Liver (tissue), 8 donors: ENCODE measurements at regions not wholly inside any gene's neighbourhood (a gene's known extent, or its start where the extent isn't known, plus 50 kb on each side); places are given as distances from the start of the nearest gene placed in this dataset.

Experiments used
- DNase-seq: peaks from one replicate; pipeline ENCODE4 v3.0.0-alpha.2; 2017; ENCODE audit warnings: low spot score
- H3K27ac ChIP-seq, 2 donors: one replicate each; pipeline ENCODE4 v1.7.0; 2013; ENCODE audit warnings: inconsistent platforms in 2 of 2, low read length in 2 of 2, control low read depth in 1 of 2, low read depth in 1 of 2, mild to moderate bottlenecking in 1 of 2
- H3K27me3 ChIP-seq, 4 donors: one replicate each; pipeline versions ENCODE4 v1.6.1 to v1.7.0; 2013; ENCODE audit warnings: low read length in 3 of 4, inconsistent platforms in 1 of 4, mild to moderate bottlenecking in 1 of 4, moderate library complexity in 1 of 4; ENCODE audit not compliant: control insufficient read depth in 4 of 4, insufficient read depth in 4 of 4
- H3K36me3 ChIP-seq, 4 donors: one replicate each; pipeline versions ENCODE4 v1.6.1 to v1.7.0; 2013; ENCODE audit warnings: low read length in 3 of 4, mild to moderate bottlenecking in 3 of 4, low read depth in 1 of 4, moderate library complexity in 1 of 4; ENCODE audit not compliant: control insufficient read depth in 4 of 4, insufficient read depth in 3 of 4
- H3K4me1 ChIP-seq, 4 donors: one replicate each; pipeline versions ENCODE4 v1.6.1 to v1.7.0; 2013; ENCODE audit warnings: low read length in 3 of 4, mild to moderate bottlenecking in 3 of 4, moderate library complexity in 1 of 4; ENCODE audit not compliant: control insufficient read depth in 4 of 4, insufficient read depth in 4 of 4
- H3K4me3 ChIP-seq, 3 donors: one replicate each; pipeline versions ENCODE4 v1.6.1 to v1.7.0; 2013; ENCODE audit warnings: low read length in 3 of 3, control low read depth in 1 of 3, low read depth in 1 of 3, mild to moderate bottlenecking in 1 of 3
- H3K9ac ChIP-seq, 2 donors: one replicate each; pipeline ENCODE4 v1.7.0; 2013; ENCODE audit warnings: low read length in 2 of 2, mild to moderate bottlenecking in 2 of 2, moderate library complexity in 2 of 2, control low read depth in 1 of 2, low read depth in 1 of 2
- H3K9me3 ChIP-seq, 4 donors: one replicate each; pipeline versions ENCODE4 v1.6.1 to v1.7.0; 2013; ENCODE audit warnings: low read length in 3 of 4; ENCODE audit not compliant: control insufficient read depth in 4 of 4
- ATF3 ChIP-seq: IDR thresholded peaks from 2 replicates; pipeline ENCODE4 v1.6.1; 2016; ENCODE audit warnings: antibody characterized with exemption
- EGR1 ChIP-seq, 2 donors: IDR thresholded peaks; 2 replicates each; pipeline ENCODE4 v1.6.1; 2016 to 2018; ENCODE audit warnings: antibody characterized with exemption in 2 of 2, low read depth in 2 of 2
- FOXA1 ChIP-seq: IDR thresholded peaks from 2 replicates; pipeline ENCODE4 v1.6.1; 2016; ENCODE audit warnings: antibody characterized with exemption
- FOXA2 ChIP-seq: IDR thresholded peaks from 2 replicates; pipeline ENCODE4 v1.6.1; 2016; ENCODE audit warnings: antibody characterized with exemption
- GABPA ChIP-seq, 2 donors: IDR thresholded peaks in 1 of 2; conservative IDR thresholded peaks in 1 of 2; 2 replicates each; pipeline ENCODE4 v1.6.1; 2016; ENCODE audit warnings: antibody characterized with exemption in 2 of 2, mild to moderate bottlenecking in 1 of 2, moderate library complexity in 1 of 2
- HNF4A ChIP-seq, 2 donors: conservative IDR thresholded peaks; 2 replicates each; pipeline ENCODE4 v1.6.1; 2016; ENCODE audit warnings: antibody characterized with exemption in 2 of 2, mild to moderate bottlenecking in 2 of 2
- JUND ChIP-seq, 2 donors: IDR thresholded peaks; 2 replicates each; pipeline ENCODE4 v1.6.1; 2016; ENCODE audit warnings: antibody characterized with exemption in 2 of 2
- MAX ChIP-seq: IDR thresholded peaks from 2 replicates; pipeline ENCODE4 v1.6.1; 2016; ENCODE audit warnings: antibody characterized with exemption
- RAD21 ChIP-seq, 2 donors: IDR thresholded peaks; 2 replicates each; pipeline ENCODE4 v1.6.1; 2016; ENCODE audit warnings: antibody characterized with exemption in 2 of 2, mild to moderate bottlenecking in 2 of 2
- REST ChIP-seq: IDR thresholded peaks from 2 replicates; pipeline ENCODE4 v1.6.1; 2016; ENCODE audit warnings: antibody characterized with exemption, mild to moderate bottlenecking
- RXRA ChIP-seq, 2 donors: IDR thresholded peaks; 2 replicates each; pipeline ENCODE4 v1.6.1; 2017 to 2018; ENCODE audit warnings: antibody characterized with exemption in 2 of 2, mild to moderate bottlenecking in 1 of 2
- TAF1 ChIP-seq: conservative IDR thresholded peaks from 2 replicates; pipeline ENCODE4 v1.6.1; 2016; ENCODE audit warnings: antibody characterized with exemption, mild to moderate bottlenecking
- ZBTB33 ChIP-seq: IDR thresholded peaks from 2 replicates; pipeline ENCODE4 v1.6.1; 2016; ENCODE audit warnings: antibody characterized with exemption
- WGBS: extraction: QIAGEN DNeasy Blood & Tissue Kit; methylation state at CpG from one replicate; pipeline ENCODE4 v1.1.7; 2013; 5-methylcytosine and 5-hydroxymethylcytosine counted together
- TF ChIP-seq, protein P1 (sequence below): fragments of 150-350 bp; IDR thresholded peaks from 2 replicates; pipeline ENCODE4 v1.5.1; 2017; ENCODE audit warnings: improper control_type of control experiment, low read depth, low read length; ENCODE audit not compliant: missing input control
- donor health status: healthy.
- donor health status: healthy.
- donor health status: healthy.
- donor health status: healthy.
- donor health status: healthy.

DNA sequence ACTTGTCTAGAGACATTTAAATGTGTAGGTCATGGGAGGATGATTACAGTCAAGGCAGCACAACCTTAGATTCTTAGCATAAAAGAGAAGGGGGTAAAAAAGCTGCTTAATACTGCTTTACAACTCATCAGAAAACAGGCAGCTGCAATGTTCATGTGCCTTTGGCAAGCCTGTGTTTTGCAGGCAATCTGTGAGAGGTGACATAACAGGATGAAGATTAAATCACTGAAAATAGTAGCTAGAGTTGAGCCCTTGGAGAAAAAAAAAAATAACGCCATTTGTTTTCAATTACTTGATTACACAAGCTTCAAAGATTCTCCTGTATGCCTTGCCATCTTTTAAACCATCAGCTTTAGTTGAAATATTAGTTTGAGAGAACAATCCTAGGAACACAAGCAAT is 847.6 kb upstream of the LCORL start:
- 34% methylated on average over 1 of the region's 1 CpG for WGBS
- TF ChIP-seq RXRA (IDR thresholded peaks at IDR 0.05) (no peak), ATF3 (no peak), EGR1 (IDR thresholded peaks at IDR 0.05; ENCODE audit: low read depth in 2 of 2) (no peak), REST (no peak), GABPA (IDR thresholded peaks at IDR 0.05 in 1 of 2, conservative IDR thresholded peaks at IDR 0.05 in 1 of 2) (no peak), FOXA2 (no peak), TAF1 (no peak)
- TF ChIP-seq, protein P1, sequence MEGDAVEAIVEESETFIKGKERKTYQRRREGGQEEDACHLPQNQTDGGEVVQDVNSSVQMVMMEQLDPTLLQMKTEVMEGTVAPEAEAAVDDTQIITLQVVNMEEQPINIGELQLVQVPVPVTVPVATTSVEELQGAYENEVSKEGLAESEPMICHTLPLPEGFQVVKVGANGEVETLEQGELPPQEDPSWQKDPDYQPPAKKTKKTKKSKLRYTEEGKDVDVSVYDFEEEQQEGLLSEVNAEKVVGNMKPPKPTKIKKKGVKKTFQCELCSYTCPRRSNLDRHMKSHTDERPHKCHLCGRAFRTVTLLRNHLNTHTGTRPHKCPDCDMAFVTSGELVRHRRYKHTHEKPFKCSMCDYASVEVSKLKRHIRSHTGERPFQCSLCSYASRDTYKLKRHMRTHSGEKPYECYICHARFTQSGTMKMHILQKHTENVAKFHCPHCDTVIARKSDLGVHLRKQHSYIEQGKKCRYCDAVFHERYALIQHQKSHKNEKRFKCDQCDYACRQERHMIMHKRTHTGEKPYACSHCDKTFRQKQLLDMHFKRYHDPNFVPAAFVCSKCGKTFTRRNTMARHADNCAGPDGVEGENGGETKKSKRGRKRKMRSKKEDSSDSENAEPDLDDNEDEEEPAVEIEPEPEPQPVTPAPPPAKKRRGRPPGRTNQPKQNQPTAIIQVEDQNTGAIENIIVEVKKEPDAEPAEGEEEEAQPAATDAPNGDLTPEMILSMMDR: no peak

DNA sequence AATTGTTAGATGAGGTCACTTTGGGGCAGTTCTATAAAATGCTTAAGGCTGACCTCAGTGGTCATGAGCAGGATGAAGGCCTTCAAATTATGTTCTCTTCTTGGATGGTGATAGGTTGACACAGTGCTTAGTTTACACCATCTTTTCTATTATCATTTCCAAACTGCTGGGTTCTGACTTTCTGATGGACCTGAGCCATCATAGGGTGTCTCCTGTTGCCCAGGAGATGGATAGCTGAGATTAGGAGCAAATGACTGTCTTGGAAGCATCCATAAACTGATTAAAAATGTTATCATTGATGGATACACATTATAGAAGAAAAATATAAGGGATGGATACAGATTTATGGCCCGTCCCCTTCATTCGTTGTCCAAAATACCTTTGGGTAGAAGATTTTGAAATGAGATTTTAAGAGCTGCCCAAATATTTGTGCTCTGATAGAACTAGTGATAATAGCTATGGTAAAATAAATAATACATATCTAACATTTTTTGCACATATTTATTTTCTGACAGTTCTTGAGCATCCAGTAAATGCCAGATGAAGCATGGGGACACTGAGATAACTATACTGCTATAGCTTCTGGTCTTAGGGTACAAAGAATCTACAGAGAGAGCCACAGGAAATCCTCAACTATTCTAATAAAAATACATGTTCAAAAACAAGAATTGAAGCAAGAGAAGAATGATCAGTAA is 839.4 kb upstream of the LCORL start:
- Histone ChIP-seq H3K9ac (no peak overlapping the region), H3K27me3 (no peaks in the 10 kb centered on the region), H3K4me1 (no peaks in the 10 kb centered on the region), H3K9me3 (no peaks in the 10 kb centered on the region), H3K36me3 (no peaks in the 10 kb centered on the region), H3K27ac (no peak overlapping the region), H3K4me3 (no peak overlapping the region)
- WGBS: 69% methylated on average over 2 of the region's 2 CpGs
- TF ChIP-seq ZBTB33 (no peak), HNF4A (conservative IDR thresholded peaks at IDR 0.05) (no peak), FOXA1 (no peak), JUND (IDR thresholded peaks at IDR 0.05) (no peak), TAF1 (no peak), GABPA (IDR thresholded peaks at IDR 0.05 in 1 of 2, conservative IDR thresholded peaks at IDR 0.05 in 1 of 2) (no peak), MAX (no peak), RAD21 (IDR thresholded peaks at IDR 0.05) (no peak), EGR1 (IDR thresholded peaks at IDR 0.05; ENCODE audit: low read depth in 2 of 2) (no peak)
- TF ChIP-seq, protein P1: no peak
- DNase-seq: no peak

More for the DNA sequence above, 847.6 kb upstream of the LCORL start:
- Histone ChIP-seq H3K9ac (no peak overlapping the region), H3K9me3 (no peaks in the 10 kb centered on the region), H3K4me1 (no peaks in the 10 kb centered on the region), H3K4me3 (no peak overlapping the region), H3K36me3 (no peaks in the 10 kb centered on the region), H3K27ac (no peak overlapping the region), H3K27me3 (peaks cover 0 to 2% (median 0%) of the 10 kb centered on the region in 4 donors)
- DNase-seq: no peak
